CD4-positive, alpha-beta T cell treated with Interleukin-4 for 4 hours (primary cell): ENCODE measurements at regions not wholly inside any gene's neighbourhood (a gene's known extent, or its start where the extent isn't known, plus 50 kb on each side); places are given as distances from the start of the nearest gene placed in this dataset.
"Not testable (repeated sequence)": the region's sequence is repeated elsewhere in the genome, so short reads cannot be mapped to it uniquely, and the experiment has no call there.

ENCODE experiments used
- DNase-seq: peaks from one replicate; pipeline ENCODE4 v3.0.0-alpha.2; 2020

- DNase-seq = no peak
Observed at GRCh38 chr18:60895181-60895580, 438.0 kb upstream of the CDH20 start.

GRCh38 chr18:60898111-60898510 lies 435.1 kb upstream of the CDH20 start:
- DNase-seq = no peak

- no peak for DNase-seq
Observed at GRCh38 chr18:60905699-60906098, 427.5 kb upstream of the CDH20 start.

GRCh38 chr18:60910534-60910933 lies 422.7 kb upstream of the CDH20 start:
- DNase-seq = no peak

GRCh38 chr18:60911504-60911903 lies 421.7 kb upstream of the CDH20 start:
- DNase-seq = no peak

- DNase-seq = no peak
Observed at GRCh38 chr18:60915160-60915559, 418.1 kb upstream of the CDH20 start.

- not testable (repeated sequence) for DNase-seq
Observed at GRCh38 chr18:60918862-60919261, 414.4 kb upstream of the CDH20 start.

- no peak for DNase-seq
Observed at GRCh38 chr18:60925892-60926291, 407.3 kb upstream of the CDH20 start.

GRCh38 chr18:60929966-60930365 lies 403.3 kb upstream of the CDH20 start:
- no peak for DNase-seq

GRCh38 chr18:60935041-60935910 lies 398.0 kb upstream of the CDH20 start:
- DNase-seq = no peak

GRCh38 chr18:60936101-60936500 lies 397.1 kb upstream of the CDH20 start:
- no peak for DNase-seq

GRCh38 chr18:60943297-60943696 lies 389.9 kb upstream of the CDH20 start:
- no peak for DNase-seq

- no peak for DNase-seq
Observed at GRCh38 chr18:60950634-60951033, 382.6 kb upstream of the CDH20 start.

- no peak for DNase-seq
Observed at GRCh38 chr18:60951091-60951490, 382.1 kb upstream of the CDH20 start.

GRCh38 chr18:60962625-60963024 lies 370.6 kb upstream of the CDH20 start:
- no peak for DNase-seq

- no peak for DNase-seq
Observed at GRCh38 chr18:60965856-60966255, 367.4 kb upstream of the CDH20 start.

- no peak for DNase-seq
Observed at GRCh38 chr18:60966876-60967275, 366.4 kb upstream of the CDH20 start.

GRCh38 chr18:60975420-60975819 lies 357.8 kb upstream of the CDH20 start:
- DNase-seq = no peak

- no peak for DNase-seq
Observed at GRCh38 chr18:60976976-60977375, 356.3 kb upstream of the CDH20 start.

- DNase-seq = no peak
Observed at GRCh38 chr18:60978338-60978737, 354.9 kb upstream of the CDH20 start.

- no peak for DNase-seq
Observed at GRCh38 chr18:60980422-60981005, 352.7 kb upstream of the CDH20 start.

GRCh38 chr18:60981682-60982328 lies 351.4 kb upstream of the CDH20 start:
- no peak for DNase-seq

GRCh38 chr18:60982329-60982695 lies 350.9 kb upstream of the CDH20 start:
- no peak for DNase-seq

- DNase-seq = no peak
Observed at GRCh38 chr18:60982928-60983327, 350.3 kb upstream of the CDH20 start.
